GM12878 (cell line): ENCODE measurements at regions not wholly inside any gene's neighbourhood (a gene's known extent, or its start where the extent isn't known, plus 50 kb on each side); places are given as distances from the start of the nearest gene placed in this dataset.

Experiments used
- ATAC-seq: fragments of 200-7000 bp; cut with Tn5 transposase; 3 replicates; pipeline ENCODE4 v1.9.1; 2020; ENCODE audit warnings: mild to moderate bottlenecking, moderate library complexity
- BruUV-seq: library from RNA; stranded (reverse); fragments of 400-500 nt; replicated peaks from 2 replicates; lab custom pipeline; 2021; lab: Mats Ljungman, UMichigan
- CTCF ChIA-PET: fragments of 300-600 bp; sonication (Branson Sonifier 250); formaldehyde crosslinking; extraction: SDS; loops from one replicate; lab custom pipeline; 2021; ENCODE audit warnings: inconsistent platforms; lab: Yijun Ruan, JAX
- POLR2A ChIA-PET: fragments of 350-600 bp; formaldehyde crosslinking; extraction: SDS; loops from one replicate; lab custom pipeline; 2021; ENCODE audit warnings: inconsistent platforms; lab: Charles Lee
- RAD21 ChIA-PET: fragments of 300-600 bp; sonication (Branson Sonifier 250); formaldehyde crosslinking; loops from one replicate; lab custom pipeline; 2023; ENCODE audit warnings: antibody characterized with exemption; ENCODE audit not compliant: unreplicated experiment; lab: Charles Lee
- SMC1A ChIA-PET: fragments of 300-600 bp; sonication (Branson Sonifier 250); formaldehyde crosslinking; loops from one replicate; lab custom pipeline; 2023; ENCODE audit not compliant: unreplicated experiment, uncharacterized antibody; lab: Charles Lee
- DNase-seq: peaks from one replicate; pipeline ENCODE4 v3.0.0-alpha.2; 2011; ENCODE audit warnings: low read depth, low spot score
- FAIRE-seq: peaks from 3 replicates; lab custom pipeline; 2011; peaks lifted over from hg19 to GRCh38; lab: Jason Lieb, UNC
- H2AFZ ChIP-seq: 2 replicates; pipeline ENCODE4 v1.6.0; 2011; ENCODE audit warnings: low read depth, low read length, control low read depth; ENCODE audit not compliant: control insufficient read depth
- H3K27ac ChIP-seq: 2 replicates; pipeline ENCODE4 v1.5.1; 2011; ENCODE audit warnings: control low read depth; ENCODE audit not compliant: control insufficient read depth, insufficient read depth
- H3K27me3 ChIP-seq, 2 experiments: replicated peaks in 1 of 2; 2 replicates each; pipeline versions ENCODE4 v1.6.0 to v1.6.1; 2011; ENCODE audit warnings: low read length in 1 of 2; ENCODE audit not compliant: control insufficient read depth in 2 of 2, insufficient read depth in 2 of 2
- H3K36me3 ChIP-seq, 2 experiments: 2 replicates each; pipeline ENCODE4 v1.5.1; 2011; ENCODE audit warnings: low read length in 1 of 2; ENCODE audit not compliant: control insufficient read depth in 2 of 2, insufficient read depth in 2 of 2
- H3K4me1 ChIP-seq: 2 replicates; pipeline ENCODE4 v1.6.1; 2011; ENCODE audit warnings: mild to moderate bottlenecking, low read length, moderate library complexity, mixed read lengths; ENCODE audit not compliant: control insufficient read depth, insufficient read depth
- H3K4me2 ChIP-seq: 2 replicates; pipeline ENCODE4 v1.6.0; 2011; ENCODE audit warnings: control low read depth; ENCODE audit not compliant: control insufficient read depth, insufficient read depth
- H3K4me3 ChIP-seq: fragments of 200-600 bp; sonication (generic); 2 replicates; pipeline ENCODE4 v1.5.1; 2016
- H3K79me2 ChIP-seq: 2 replicates; pipeline ENCODE4 v1.6.0; 2011; ENCODE audit warnings: low read length; ENCODE audit not compliant: control insufficient read depth, insufficient read depth
- H3K9ac ChIP-seq: 2 replicates; pipeline ENCODE4 v1.8.0; 2011; ENCODE audit warnings: low read length, control low read depth, mixed read lengths; ENCODE audit not compliant: control insufficient read depth, insufficient read depth
- H3K9me3 ChIP-seq: replicated peaks from 3 replicates; pipeline ENCODE4 v1.5.1; 2011; ENCODE audit warnings: mild to moderate bottlenecking, low read length; ENCODE audit not compliant: control insufficient read depth, insufficient read depth
- H4K20me1 ChIP-seq: 2 replicates; pipeline ENCODE4 v1.6.0; 2011; ENCODE audit not compliant: control insufficient read depth, insufficient read depth
- ATF2 ChIP-seq: IDR thresholded peaks from 2 replicates; pipeline ENCODE4 v1.6.1; 2012; ENCODE audit warnings: low read length, inconsistent platforms
- BCLAF1 ChIP-seq: fragments of 450-650 bp; IDR thresholded peaks from 2 replicates; pipeline ENCODE4 v1.6.1; 2017; ENCODE audit warnings: antibody characterized with exemption, mild to moderate bottlenecking, moderate library complexity
- ETV6 ChIP-seq, 2 experiments: fragments of 450-650 bp in 1 of 2; IDR thresholded peaks in 1 of 2; conservative IDR thresholded peaks in 1 of 2; 2 replicates each; pipeline ENCODE4 v1.6.1; 2014; ENCODE audit warnings: antibody characterized with exemption in 1 of 2, borderline replicate concordance in 1 of 2, low read depth in 1 of 2, mild to moderate bottlenecking in 1 of 2, moderate library complexity in 1 of 2
- GABPA ChIP-seq: IDR thresholded peaks from 2 replicates; pipeline ENCODE4 v1.6.1; 2014; ENCODE audit warnings: antibody characterized with exemption, low read depth, mild to moderate bottlenecking, inconsistent platforms
- HDAC6 ChIP-seq: fragments of 200-600 bp; sonication (generic); IDR thresholded peaks from one replicate; pipeline ENCODE4 v1.8.0; 2017; ENCODE audit warnings: antibody characterized with exemption; ENCODE audit not compliant: unreplicated experiment
- HSF1 ChIP-seq: fragments of 150-350 bp; IDR thresholded peaks from 2 replicates; pipeline ENCODE4 v1.6.1; 2014; ENCODE audit warnings: mild to moderate bottlenecking, low read depth, low read length
- MEF2B ChIP-seq: fragments of 450-650 bp; IDR thresholded peaks from 2 replicates; pipeline ENCODE4 v1.6.1; 2018; ENCODE audit warnings: mild to moderate bottlenecking, moderate library complexity; ENCODE audit not compliant: partially characterized antibody, poor library complexity, severe bottlenecking
- MYC ChIP-seq: IDR thresholded peaks from 2 replicates; pipeline ENCODE4 v1.6.1; 2011; ENCODE audit warnings: mild to moderate bottlenecking, low read length, moderate library complexity, inconsistent platforms; ENCODE audit not compliant: insufficient read depth, insufficient replicate concordance, insufficient read length, severe bottlenecking
- TCF12 ChIP-seq: IDR thresholded peaks from 2 replicates; pipeline ENCODE4 v1.6.1; 2011; ENCODE audit warnings: low read depth, mild to moderate bottlenecking, low read length
- ZNF24 ChIP-seq: fragments of 450-650 bp; IDR thresholded peaks from 2 replicates; pipeline ENCODE4 v1.6.1; 2017; ENCODE audit warnings: antibody characterized with exemption, mild to moderate bottlenecking
- ZNF687 ChIP-seq: fragments of 450-650 bp; IDR thresholded peaks from 2 replicates; pipeline ENCODE4 v1.6.1; 2017; ENCODE audit warnings: mild to moderate bottlenecking, moderate library complexity
- WGBS: methylation state at CpG from one replicate; pipeline ENCODE4 v1.1.6; 2016; ENCODE audit warnings: low lambda C conversion rate; ENCODE audit not compliant: insufficient replicate concordance, insufficient coverage; ENCODE audit errors: missing lambda C conversion rate; 5-methylcytosine and 5-hydroxymethylcytosine counted together
- in situ Hi-C: fragments of 300-500 bp; cut with MboI; formaldehyde crosslinking; loops from 9 replicates; pipeline ENCODE4 v1.14.3; 2018; ENCODE audit warnings: mixed read lengths
- intact Hi-C: fragments of 100-400 bp; cut with micrococcal nuclease; formaldehyde crosslinking; loops from one replicate; pipeline ENCODE4 v1.14.2; 2022; ENCODE audit not compliant: unreplicated experiment

GRCh38 chr12:76247026-76247646 is 101.1 kb downstream of the BBS10 start:
- ChIA-PET RAD21 (no interaction called here), POLR2A (no interaction called here), SMC1A (interaction anchor here (1.3 to 1.8 kb wide), 2 partner anchors 8 to 14 kb away, joined by 3 to 5 read pairs; no protein-coding TSS in a partner anchor), CTCF (no interaction called here)
- Histone ChIP-seq H2AFZ (no peak overlapping the region), H3K9me3 (no peaks in the 10 kb centered on the region), H3K36me3 (no peaks in the 10 kb centered on the region), H3K9ac (no peak overlapping the region), H3K4me3 (no peak overlapping the region), H3K4me1 (no peaks in the 10 kb centered on the region), H3K79me2 (no peaks in the 10 kb centered on the region), H3K27ac (no peak overlapping the region), H4K20me1 (no peaks in the 10 kb centered on the region), H3K4me2 (no peak overlapping the region), H3K27me3 (no peaks in the 10 kb centered on the region; a peak in 1 of 4 replicates)
- ATAC-seq: no peak
- DNase-seq: no peak
- 68% methylated on average over 4 of the region's 4 CpGs for WGBS
- no peak for FAIRE-seq
- intact Hi-C loops: no loop called here
- in situ Hi-C loops: no loop called here
- no peak for TF ChIP-seq MEF2B
- TF ChIP-seq BCLAF1: no peak
- TF ChIP-seq ATF2: no peak
- no peak for TF ChIP-seq HSF1
- TF ChIP-seq ZNF24: no peak
- TF ChIP-seq ETV6 (conservative IDR thresholded peaks at IDR 0.05 in 1 of 2, IDR thresholded peaks at IDR 0.05 in 1 of 2; ENCODE audit: borderline replicate concordance in 1 of 2, low read depth in 1 of 2): no peak
- TF ChIP-seq ZNF687: no peak
- TF ChIP-seq MYC: no peak
- no peak for TF ChIP-seq GABPA
- TF ChIP-seq HDAC6: no peak
- TF ChIP-seq TCF12: no peak
- TF ChIP-seq, all 136 proteins: peak for 0
- no TSS peak for BruUV-seq
